ENCODE measurements at regions not wholly inside any gene's neighbourhood (a gene's known extent, or its start where the extent isn't known, plus 50 kb on each side); places are given as distances from the start of the nearest gene placed in this dataset.

DNA sequence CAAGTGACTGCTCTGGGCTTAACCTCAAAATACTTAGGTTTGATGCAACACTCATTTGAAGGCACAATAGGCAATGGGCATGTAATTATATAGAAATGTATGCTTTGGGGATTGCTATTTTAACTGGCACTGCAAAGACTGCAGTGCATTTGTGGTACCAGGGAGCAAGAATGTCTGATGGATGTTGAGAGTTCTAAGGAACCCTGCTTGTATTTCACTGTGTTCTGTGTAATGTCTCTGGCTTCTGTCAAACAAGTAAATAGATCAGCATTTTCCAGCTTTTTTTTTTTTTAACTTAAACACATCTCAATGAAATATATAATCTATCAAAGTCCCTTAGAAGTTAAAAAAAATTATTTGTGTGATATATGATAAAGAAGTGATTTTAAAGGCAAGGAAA lies 94.8 kb upstream of the ATP2B1 start:
- Histone ChIP-seq H3K9me3 (ENCODE audit: control insufficient read depth, low read depth, low read length) (no peaks in the 10 kb centered on the region), H3K4me2 (ENCODE audit: insufficient read depth, insufficient read length, low read length) (no peak overlapping the region), H3K79me2 (ENCODE audit: insufficient read depth, low read length) (no peaks in the 10 kb centered on the region), H2BK120ac (ENCODE audit: low read depth, low read length, poor library complexity, severe bottlenecking) (no peak overlapping the region), H2BK12ac (ENCODE audit: insufficient read length, low read depth, low read length) (no peak overlapping the region), H2AK5ac (ENCODE audit: insufficient read length, low read length) (no peak overlapping the region), H3K23me2 (ENCODE audit: insufficient read length, low read depth, low read length, poor library complexity, severe bottlenecking) (no peaks in the 10 kb centered on the region), H4K8ac (replicated peaks; ENCODE audit: insufficient read length, low read depth, low read length) (no peak overlapping the region), H3K79me1 (ENCODE audit: insufficient read depth, low read depth, low read length, poor library complexity, severe bottlenecking) (no peaks in the 10 kb centered on the region), H3K23ac (ENCODE audit: insufficient read length, low read depth, low read length) (no peak overlapping the region), H3K4ac (ENCODE audit: low read depth, low read length) (no peak overlapping the region), H3K27me3 (ENCODE audit: insufficient read depth, low read length) (no peaks in the 10 kb centered on the region), H2BK5ac (ENCODE audit: insufficient read length, low read length) (no peak overlapping the region), H3K14ac (ENCODE audit: insufficient read depth, low read length) (no peak overlapping the region), H4K91ac (ENCODE audit: insufficient read length, low read depth, low read length) (no peak overlapping the region), H3K18ac (ENCODE audit: insufficient read length, low read depth, low read length) (no peak overlapping the region), H2BK15ac (ENCODE audit: low read depth, low read length) (no peak overlapping the region), H3K9ac (ENCODE audit: extremely low read depth, insufficient read length, low read length) (no peak overlapping the region), H3T11ph (ENCODE audit: low read length) (no peak overlapping the region), H2BK20ac (ENCODE audit: low read depth, low read length, poor library complexity, severe bottlenecking) (no peak overlapping the region), H3K27ac (ENCODE audit: insufficient read length, low read depth, low read length) (no peak overlapping the region), H4K5ac (ENCODE audit: insufficient read length, low read depth, low read length) (no peak overlapping the region), H4K20me1 (ENCODE audit: control insufficient read depth, insufficient read depth, insufficient read length) (no peaks in the 10 kb centered on the region), H3K56ac (ENCODE audit: insufficient read length, low read depth, low read length) (no peak overlapping the region), H3K4me1 (ENCODE audit: insufficient read depth, low read length) (no peaks in the 10 kb centered on the region), H2AFZ (ENCODE audit: low read length) (no peak overlapping the region)
- DNase-seq, result no peak
- Mint-ChIP-seq H3K27me3 (ENCODE audit: low read depth) (no peaks in the 10 kb centered on the region), H3K4me1 (no peaks in the 10 kb centered on the region), H3K27ac (no peak overlapping the region), H3K36me3 (ENCODE audit: insufficient read depth in 1 of 3, low read depth in 3 of 3) (no peaks in the 10 kb centered on the region), H3K4me3 (no peak overlapping the region), H3K9me3 (no peaks in the 10 kb centered on the region; a peak in 1 of 5 replicates)
- TF ChIP-seq, protein P1, sequence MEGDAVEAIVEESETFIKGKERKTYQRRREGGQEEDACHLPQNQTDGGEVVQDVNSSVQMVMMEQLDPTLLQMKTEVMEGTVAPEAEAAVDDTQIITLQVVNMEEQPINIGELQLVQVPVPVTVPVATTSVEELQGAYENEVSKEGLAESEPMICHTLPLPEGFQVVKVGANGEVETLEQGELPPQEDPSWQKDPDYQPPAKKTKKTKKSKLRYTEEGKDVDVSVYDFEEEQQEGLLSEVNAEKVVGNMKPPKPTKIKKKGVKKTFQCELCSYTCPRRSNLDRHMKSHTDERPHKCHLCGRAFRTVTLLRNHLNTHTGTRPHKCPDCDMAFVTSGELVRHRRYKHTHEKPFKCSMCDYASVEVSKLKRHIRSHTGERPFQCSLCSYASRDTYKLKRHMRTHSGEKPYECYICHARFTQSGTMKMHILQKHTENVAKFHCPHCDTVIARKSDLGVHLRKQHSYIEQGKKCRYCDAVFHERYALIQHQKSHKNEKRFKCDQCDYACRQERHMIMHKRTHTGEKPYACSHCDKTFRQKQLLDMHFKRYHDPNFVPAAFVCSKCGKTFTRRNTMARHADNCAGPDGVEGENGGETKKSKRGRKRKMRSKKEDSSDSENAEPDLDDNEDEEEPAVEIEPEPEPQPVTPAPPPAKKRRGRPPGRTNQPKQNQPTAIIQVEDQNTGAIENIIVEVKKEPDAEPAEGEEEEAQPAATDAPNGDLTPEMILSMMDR (conservative IDR thresholded peaks at IDR 0.05), result no peak

Data from H9 (cell line).